Activated T-helper 2 cell treated with anti-CD3 and anti-CD28 coated beads, Interferon-gamma antibody, Interleukin-2, Interleukin-4, amounts not matched to agents 10 μg/mL and 5 μg/mL and 100 μg/mL, durations not matched to agents 14 hours and 24 hours and 36 hours (primary cell): ENCODE measurements at regions not wholly inside any gene's neighbourhood (a gene's known extent, or its start where the extent isn't known, plus 50 kb on each side); places are given as distances from the start of the nearest gene placed in this dataset.

Experiments
- DNase-seq: peaks from one replicate; pipeline ENCODE4 v3.0.0; 2021; ENCODE audit warnings: low spot score
- H3K27ac Mint-ChIP-seq: one replicate; pipeline ENCODE4 v1.8.0; 2021; ENCODE audit warnings: mixed read lengths
- H3K27me3 Mint-ChIP-seq: one replicate; pipeline ENCODE4 v1.8.0; 2021; ENCODE audit warnings: low read depth, mixed read lengths
- H3K36me3 Mint-ChIP-seq: one replicate; pipeline ENCODE4 v1.8.0; 2021; ENCODE audit warnings: low read depth, mixed read lengths
- H3K4me1 Mint-ChIP-seq: one replicate; pipeline ENCODE4 v1.8.0; 2021; ENCODE audit warnings: low read depth, mixed read lengths
- H3K4me3 Mint-ChIP-seq: one replicate; pipeline ENCODE4 v1.8.0; 2021; ENCODE audit warnings: low read depth, mild to moderate bottlenecking, moderate library complexity, mixed read lengths
- H3K9me3 Mint-ChIP-seq: one replicate; pipeline ENCODE4 v1.8.0; 2021; ENCODE audit warnings: mixed read lengths
- intact Hi-C: fragments of 100-400 bp; cut with micrococcal nuclease; formaldehyde crosslinking; loops from one replicate; pipeline ENCODE4 v1.15.1; 2023

DNA sequence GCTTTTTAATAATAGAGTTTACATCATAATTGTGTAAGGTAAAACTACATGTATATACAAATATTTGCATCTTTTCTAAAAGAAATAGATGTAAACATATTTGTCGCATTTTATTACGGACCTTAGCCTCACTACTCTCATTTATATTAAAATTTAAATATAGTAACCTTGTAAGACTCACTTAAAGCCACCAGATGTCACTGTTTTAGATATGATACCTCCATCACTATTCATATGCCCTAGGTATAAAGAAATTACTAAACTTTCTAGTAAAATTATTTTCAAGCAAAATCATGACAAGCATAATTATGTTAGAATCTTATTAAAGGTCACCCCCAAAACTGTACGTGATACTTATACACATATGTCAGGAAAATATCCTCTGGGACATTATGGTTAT is 674.3 kb upstream of the REG3G start:
- H3K9me3 Mint-ChIP-seq, result peaks cover 27% of the 10 kb centered on the region
- intact Hi-C loops, result no loop called here
- no peak overlapping the region for H3K4me3 Mint-ChIP-seq
- DNase-seq, result no peak
- H3K4me1 Mint-ChIP-seq, result no peaks in the 10 kb centered on the region
- no peaks in the 10 kb centered on the region for H3K36me3 Mint-ChIP-seq
- no peak overlapping the region for H3K27ac Mint-ChIP-seq
- H3K27me3 Mint-ChIP-seq, result no peaks in the 10 kb centered on the region

DNA sequence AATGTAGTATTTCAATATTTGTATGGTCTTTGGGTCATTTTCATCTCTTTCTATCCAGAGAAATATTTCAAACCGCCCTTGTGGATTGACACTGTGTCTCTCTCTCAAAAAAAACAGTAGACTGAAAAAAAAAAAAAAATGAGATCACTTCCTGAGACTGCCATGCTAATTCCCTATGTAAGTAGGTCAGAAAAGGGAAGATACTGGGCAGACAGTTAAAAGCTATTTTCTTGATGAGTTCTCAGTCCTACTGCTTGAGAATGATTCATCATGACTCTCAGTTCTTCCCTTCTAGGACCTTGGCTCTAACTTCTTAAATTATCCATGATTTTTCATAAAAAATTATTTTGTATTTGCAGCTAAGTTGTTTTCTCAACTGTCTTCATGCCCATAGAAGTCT is 672.3 kb upstream of the REG3G start:
- Mint-ChIP-seq H3K9me3 (peaks cover 39% of the 10 kb centered on the region), H3K4me3 (no peak overlapping the region), H3K27ac (no peak overlapping the region), H3K27me3 (no peaks in the 10 kb centered on the region), H3K36me3 (no peaks in the 10 kb centered on the region), H3K4me1 (no peaks in the 10 kb centered on the region)
- intact Hi-C loops, result no loop called here
- no peak for DNase-seq

DNA sequence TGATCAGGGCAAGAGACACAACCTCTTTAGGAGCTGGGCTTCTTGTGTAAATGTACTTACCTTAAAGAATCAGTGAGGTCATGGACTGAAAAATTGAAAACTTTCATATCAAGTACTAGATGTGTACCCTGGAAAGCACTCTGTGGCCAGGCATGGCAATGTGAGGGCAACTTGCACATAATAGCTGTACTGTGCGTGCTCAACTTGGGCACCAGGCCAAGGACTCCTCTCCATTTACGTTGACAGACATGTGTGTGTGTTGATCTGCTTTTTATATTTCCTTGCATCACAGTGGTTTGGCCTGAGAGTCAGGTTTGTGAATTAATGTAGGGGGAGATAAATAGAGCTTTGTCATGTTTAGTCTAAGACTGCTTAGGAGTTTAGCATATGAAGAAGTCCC is 669.5 kb upstream of the REG3G start:
- Mint-ChIP-seq H3K4me3 (no peak overlapping the region), H3K27ac (no peak overlapping the region), H3K27me3 (no peaks in the 10 kb centered on the region), H3K4me1 (no peaks in the 10 kb centered on the region), H3K36me3 (no peaks in the 10 kb centered on the region), H3K9me3 (peaks cover 43% of the 10 kb centered on the region)
- no peak for DNase-seq
- intact Hi-C loops, result no loop called here

DNA sequence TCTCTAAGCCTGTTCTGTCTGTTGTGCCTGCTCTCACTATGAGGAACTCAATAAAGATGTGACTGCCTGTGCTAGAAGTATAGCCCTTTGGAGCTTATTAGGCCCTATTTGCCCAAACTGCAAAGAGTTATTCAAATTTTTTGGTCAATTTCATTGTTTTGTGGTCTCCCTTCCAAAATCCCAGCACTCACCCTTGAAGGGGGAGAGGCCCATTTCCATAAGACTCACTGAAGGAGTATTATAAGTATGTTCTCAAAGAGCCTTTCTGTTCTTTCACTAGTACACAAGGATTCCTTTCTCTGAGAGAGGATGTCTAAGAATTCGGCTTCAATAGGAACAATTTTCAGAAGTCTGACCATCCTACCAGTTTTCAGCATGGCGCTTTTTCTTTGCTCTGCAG is 641.9 kb upstream of the REG3G start:
- H3K9me3 Mint-ChIP-seq, result peaks cover 27% of the 10 kb centered on the region
- H3K36me3 Mint-ChIP-seq, result no peaks in the 10 kb centered on the region
- H3K4me1 Mint-ChIP-seq, result no peaks in the 10 kb centered on the region
- no peak for DNase-seq
- intact Hi-C loops, result no loop called here
- H3K27ac Mint-ChIP-seq, result no peak overlapping the region
- H3K27me3 Mint-ChIP-seq, result no peaks in the 10 kb centered on the region
- H3K4me3 Mint-ChIP-seq, result no peak overlapping the region

DNA sequence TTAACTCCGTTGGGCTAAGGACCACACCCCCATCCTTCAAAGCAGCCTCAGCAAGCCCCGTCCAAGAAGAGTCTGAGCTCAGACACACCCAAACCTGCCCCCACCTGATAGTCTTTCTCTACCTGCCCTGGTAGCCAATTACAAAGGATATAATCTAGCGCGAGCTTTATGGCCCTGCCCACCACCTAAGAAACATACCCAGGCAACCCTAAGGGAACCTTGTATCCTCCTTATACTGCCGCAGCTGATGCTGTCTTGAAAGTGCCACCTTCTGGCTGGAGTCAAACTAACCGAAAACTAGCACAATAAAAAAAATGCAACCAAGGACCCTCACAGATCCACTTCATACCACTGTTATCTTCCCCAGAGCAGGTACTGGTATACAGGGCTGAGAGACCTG is 628.3 kb upstream of the REG3G start:
- H3K27ac Mint-ChIP-seq, result no peak overlapping the region
- no peak overlapping the region for H3K4me3 Mint-ChIP-seq
- no peak for DNase-seq
- intact Hi-C loops, result no loop called here
- H3K9me3 Mint-ChIP-seq, result peaks cover 72% of the 10 kb centered on the region
- no peaks in the 10 kb centered on the region for H3K27me3 Mint-ChIP-seq
- H3K36me3 Mint-ChIP-seq, result no peaks in the 10 kb centered on the region
- H3K4me1 Mint-ChIP-seq, result no peaks in the 10 kb centered on the region

DNA sequence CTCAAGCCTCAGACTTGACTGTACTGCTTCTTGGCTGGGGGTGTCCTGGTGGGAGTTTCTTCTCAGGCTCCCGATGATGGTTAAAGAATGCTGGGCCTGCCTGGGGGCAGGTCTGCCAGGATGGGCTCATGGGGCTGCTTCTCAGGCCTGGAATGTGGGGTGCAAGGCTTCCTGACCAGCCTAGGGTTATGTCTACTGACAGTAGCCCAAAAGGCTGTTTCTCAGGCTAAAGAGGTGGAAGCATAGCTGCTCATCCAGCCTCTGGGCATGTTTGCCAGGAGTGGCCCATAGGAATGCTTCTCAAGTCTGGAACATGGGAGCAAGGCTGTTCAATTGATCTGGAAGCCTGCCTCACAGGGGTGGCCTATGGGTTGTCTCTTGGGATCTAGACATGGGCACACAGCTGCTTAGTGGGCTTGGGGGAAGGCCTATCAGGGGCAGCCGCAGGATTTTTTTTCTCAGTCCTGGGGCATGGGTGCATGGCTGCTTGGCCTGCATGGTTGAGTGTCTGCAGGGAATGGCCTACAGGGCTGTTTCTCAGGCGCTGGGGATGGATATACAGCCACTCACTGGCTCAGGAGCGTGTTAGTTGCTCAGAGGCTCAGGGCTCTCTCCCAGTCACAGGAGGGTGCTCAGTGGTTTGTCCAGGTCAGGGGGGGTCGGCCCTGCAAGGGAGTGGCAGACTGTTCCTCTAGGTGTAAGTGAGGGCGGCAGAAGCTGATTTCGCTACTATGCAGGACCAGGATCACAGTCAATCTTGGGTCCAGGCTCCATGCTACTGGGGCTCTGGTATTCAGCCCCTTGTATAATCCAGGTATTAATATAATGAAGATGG is 617.3 kb upstream of the REG3G start:
- no peaks in the 10 kb centered on the region for H3K36me3 Mint-ChIP-seq
- H3K4me3 Mint-ChIP-seq, result no peak overlapping the region
- no peak overlapping the region for H3K27ac Mint-ChIP-seq
- intact Hi-C loops, result no loop called here
- no peaks in the 10 kb centered on the region for H3K4me1 Mint-ChIP-seq
- peaks cover 38% of the 10 kb centered on the region for H3K9me3 Mint-ChIP-seq
- no peak for DNase-seq
- H3K27me3 Mint-ChIP-seq, result no peaks in the 10 kb centered on the region

DNA sequence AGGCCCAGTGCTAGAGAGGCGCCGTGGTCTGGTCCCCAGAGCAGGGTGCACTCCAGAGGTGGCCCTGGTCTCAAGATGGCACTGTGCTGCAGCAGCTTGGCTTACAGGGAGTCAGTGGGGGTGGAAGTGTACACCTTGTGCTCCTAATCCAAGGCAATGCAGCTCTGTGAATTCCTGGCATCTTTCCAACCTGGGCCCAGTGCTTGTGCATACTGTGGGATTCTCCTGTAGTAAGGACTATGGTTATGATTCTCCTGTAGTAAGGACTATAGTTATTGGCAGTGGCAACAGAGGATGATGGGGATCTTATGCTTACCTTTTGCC is 616.7 kb upstream of the REG3G start:
- no peak overlapping the region for H3K27ac Mint-ChIP-seq
- no peak overlapping the region for H3K4me3 Mint-ChIP-seq
- no peaks in the 10 kb centered on the region for H3K36me3 Mint-ChIP-seq
- no peak for DNase-seq
- intact Hi-C loops, result no loop called here
- H3K27me3 Mint-ChIP-seq, result no peaks in the 10 kb centered on the region
- peaks cover 38% of the 10 kb centered on the region for H3K9me3 Mint-ChIP-seq
- no peaks in the 10 kb centered on the region for H3K4me1 Mint-ChIP-seq

DNA sequence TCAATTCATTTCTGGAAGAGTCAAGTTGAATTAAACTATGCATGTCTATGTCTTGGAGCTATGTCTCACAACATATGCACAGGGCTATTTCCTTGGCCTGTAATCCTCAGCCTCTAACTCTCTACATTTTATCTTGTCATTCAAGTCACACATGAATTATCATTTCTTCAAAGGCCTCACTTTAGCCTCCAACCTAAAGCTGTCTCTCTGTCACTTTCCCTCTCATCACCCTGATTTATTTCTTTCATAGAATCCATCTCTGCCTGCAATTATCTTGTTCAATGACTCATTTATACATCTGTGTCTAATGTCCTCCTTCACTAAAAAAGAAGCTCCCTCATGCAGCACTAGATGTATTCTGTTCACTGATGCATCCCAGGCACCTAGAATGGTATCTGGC is 614.2 kb upstream of the REG3G start:
- intact Hi-C loops, result no loop called here
- DNase-seq, result no peak
- H3K27me3 Mint-ChIP-seq, result no peaks in the 10 kb centered on the region
- no peaks in the 10 kb centered on the region for H3K4me1 Mint-ChIP-seq
- no peak overlapping the region for H3K4me3 Mint-ChIP-seq
- H3K9me3 Mint-ChIP-seq, result peaks cover 29% of the 10 kb centered on the region
- H3K27ac Mint-ChIP-seq, result no peak overlapping the region
- no peaks in the 10 kb centered on the region for H3K36me3 Mint-ChIP-seq

DNA sequence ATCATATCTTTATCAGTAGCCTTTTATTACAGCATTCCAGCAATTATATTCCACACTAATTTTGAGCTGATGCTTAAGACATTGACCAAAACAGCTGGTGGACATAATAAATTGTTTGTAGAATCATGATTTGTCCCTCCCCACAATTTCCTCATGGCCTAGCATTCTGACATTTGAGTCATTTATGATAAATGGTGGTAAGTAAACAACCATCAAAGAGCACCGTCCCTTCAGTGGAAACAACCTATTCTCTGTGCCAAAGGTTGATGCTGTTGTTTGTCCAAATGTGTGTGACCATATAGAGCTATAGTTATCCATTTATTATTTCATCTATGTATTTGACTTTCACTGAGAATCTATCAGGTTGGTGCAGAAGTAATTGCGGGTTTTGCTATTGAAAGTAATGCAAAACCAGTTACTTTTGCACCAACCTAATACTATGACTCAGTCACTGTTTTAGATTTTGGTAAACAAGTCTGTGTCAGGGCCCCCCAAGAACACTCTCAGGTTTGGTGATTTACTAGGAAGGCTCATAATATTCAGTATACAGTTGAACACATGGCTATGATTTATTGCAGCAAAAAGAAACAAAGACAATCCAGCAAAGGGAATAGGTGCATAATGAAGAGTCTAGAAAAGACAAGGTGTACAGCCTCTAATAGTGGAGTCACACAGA is 608.7 kb upstream of the REG3G start:
- no peaks in the 10 kb centered on the region for H3K4me1 Mint-ChIP-seq
- DNase-seq, result no peak
- H3K9me3 Mint-ChIP-seq, result peaks cover 29% of the 10 kb centered on the region
- intact Hi-C loops, result no loop called here
- no peaks in the 10 kb centered on the region for H3K27me3 Mint-ChIP-seq
- H3K36me3 Mint-ChIP-seq, result no peaks in the 10 kb centered on the region
- no peak overlapping the region for H3K27ac Mint-ChIP-seq
- H3K4me3 Mint-ChIP-seq, result no peak overlapping the region

DNA sequence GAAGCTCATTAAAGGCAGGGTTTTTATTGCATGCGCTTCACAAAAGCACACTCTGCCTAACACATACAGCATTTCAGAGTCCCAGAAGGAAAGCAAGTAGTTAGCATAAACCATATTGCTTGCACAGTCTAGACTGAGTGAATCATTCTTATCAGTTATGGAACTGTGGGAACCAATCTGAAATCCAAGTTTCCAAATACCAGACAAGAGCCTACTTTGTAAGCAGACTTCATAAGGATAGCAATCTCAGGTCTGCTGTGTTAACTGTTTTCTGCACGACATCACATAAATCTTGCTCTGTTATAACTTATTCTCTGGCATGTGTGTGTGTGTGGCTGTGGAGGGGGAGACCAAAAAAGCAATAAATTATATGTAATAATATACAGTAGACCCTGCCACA is 608.1 kb upstream of the REG3G start:
- no peak overlapping the region for H3K4me3 Mint-ChIP-seq
- H3K27me3 Mint-ChIP-seq, result no peaks in the 10 kb centered on the region
- intact Hi-C loops, result no loop called here
- H3K4me1 Mint-ChIP-seq, result no peaks in the 10 kb centered on the region
- no peak overlapping the region for H3K27ac Mint-ChIP-seq
- peaks cover 29% of the 10 kb centered on the region for H3K9me3 Mint-ChIP-seq
- DNase-seq, result no peak
- H3K36me3 Mint-ChIP-seq, result no peaks in the 10 kb centered on the region

DNA sequence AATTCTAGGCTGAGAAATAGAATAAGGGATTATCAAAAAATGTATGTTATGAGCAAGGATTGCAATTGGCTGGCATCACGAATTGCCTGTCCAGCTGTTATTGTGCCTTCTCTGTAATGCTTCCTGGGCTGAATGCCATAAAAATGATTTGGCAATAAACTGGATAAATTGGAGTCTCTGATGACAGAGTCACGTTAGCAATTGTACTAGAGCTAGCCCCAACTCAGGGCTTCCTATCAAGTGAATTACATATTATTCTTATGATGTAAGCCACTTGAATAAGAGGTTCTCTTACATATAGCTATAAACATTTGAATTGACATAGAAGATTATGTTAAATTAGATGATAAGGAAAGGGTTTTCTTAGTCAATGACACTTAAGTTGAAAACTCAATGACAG is 607.5 kb upstream of the REG3G start:
- Mint-ChIP-seq H3K36me3 (no peaks in the 10 kb centered on the region), H3K4me3 (no peak overlapping the region), H3K27ac (no peak overlapping the region), H3K9me3 (peaks cover 29% of the 10 kb centered on the region), H3K27me3 (no peaks in the 10 kb centered on the region), H3K4me1 (no peaks in the 10 kb centered on the region)
- no peak for DNase-seq
- intact Hi-C loops, result no loop called here

DNA sequence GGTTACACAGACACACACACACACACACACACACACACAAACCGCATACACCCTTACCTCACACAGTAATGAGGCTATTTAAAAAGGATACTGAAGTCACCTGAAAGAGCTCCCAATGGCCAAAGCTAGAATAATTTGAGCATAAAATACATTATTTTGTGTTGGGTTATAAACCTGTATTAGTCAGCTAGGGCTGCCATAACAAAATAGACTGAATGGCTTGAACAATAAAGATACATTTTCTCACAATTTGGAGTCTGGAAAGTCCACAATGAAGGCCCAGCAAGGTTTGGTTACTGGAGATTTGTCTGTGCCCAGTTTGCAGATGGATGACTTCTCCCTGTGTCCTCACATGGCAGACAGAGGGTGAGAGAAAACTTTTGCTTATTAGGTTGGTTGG is 605.4 kb upstream of the REG3G start:
- Mint-ChIP-seq H3K4me1 (no peaks in the 10 kb centered on the region), H3K36me3 (no peaks in the 10 kb centered on the region), H3K27ac (no peak overlapping the region), H3K4me3 (no peak overlapping the region), H3K27me3 (no peaks in the 10 kb centered on the region), H3K9me3 (peaks cover 35% of the 10 kb centered on the region)
- intact Hi-C loops, result no loop called here
- no peak for DNase-seq

DNA sequence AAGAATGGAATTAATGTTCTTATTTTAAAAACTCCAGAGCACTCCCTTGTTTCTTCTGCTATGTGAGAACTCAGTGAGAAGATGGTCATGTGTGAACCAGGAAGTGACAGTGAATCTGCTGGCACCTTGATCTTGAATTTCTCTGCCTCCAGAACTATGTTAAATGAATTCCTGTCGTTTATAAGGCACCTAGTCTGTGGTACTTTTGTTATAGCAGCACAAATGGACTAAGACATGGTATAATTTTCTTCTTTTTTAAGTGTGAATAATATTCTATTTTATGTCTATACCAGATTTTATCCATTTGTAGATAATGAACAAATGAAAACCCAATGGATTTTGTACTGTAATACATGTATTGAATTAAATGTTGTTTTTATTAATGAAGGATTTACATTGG is 601.9 kb upstream of the REG3G start:
- DNase-seq, result no peak
- no peaks in the 10 kb centered on the region for H3K4me1 Mint-ChIP-seq
- H3K27me3 Mint-ChIP-seq, result no peaks in the 10 kb centered on the region
- intact Hi-C loops, result no loop called here
- H3K4me3 Mint-ChIP-seq, result no peak overlapping the region
- H3K36me3 Mint-ChIP-seq, result no peaks in the 10 kb centered on the region
- H3K27ac Mint-ChIP-seq, result no peak overlapping the region
- peaks cover 29% of the 10 kb centered on the region for H3K9me3 Mint-ChIP-seq
